ENCODE measurements at regions not wholly inside any gene's neighbourhood (a gene's known extent, or its start where the extent isn't known, plus 50 kb on each side); places are given as distances from the start of the nearest gene placed in this dataset.

- TF ChIP-seq HDGF (IDR thresholded peaks at IDR 0.05; ENCODE audit: borderline replicate concordance) = no peak
- no peak for TF ChIP-seq FOXM1 (IDR thresholded peaks at IDR 0.05; ENCODE audit: borderline replicate concordance)
- TF ChIP-seq TARDBP (IDR thresholded peaks at IDR 0.05) = no peak
- no peak for TF ChIP-seq SUZ12 (IDR thresholded peaks at IDR 0.05)
- no peak for TF ChIP-seq NFRKB (IDR thresholded peaks at IDR 0.05)
- TF ChIP-seq SP1 (IDR thresholded peaks at IDR 0.05) = no peak
- TF ChIP-seq FOXA1 (IDR thresholded peaks at IDR 0.05) = no peak
- TF ChIP-seq FOXK2 (IDR thresholded peaks at IDR 0.05) = no peak
- TF ChIP-seq ARNT (IDR thresholded peaks at IDR 0.05) = no peak
- TF ChIP-seq PKNOX1 (IDR thresholded peaks at IDR 0.05) = no peak
- no peak for TF ChIP-seq BHLHE40 (IDR thresholded peaks at IDR 0.05; ENCODE audit: borderline replicate concordance)
- TF ChIP-seq CTBP1 (IDR thresholded peaks at IDR 0.05; ENCODE audit: borderline replicate concordance) = no peak
Measured at GRCh38 chr13:79765331-79765730, 284.4 kb downstream of the NDFIP2 start.
